Neuronal stem cell (in vitro differentiated cells): ENCODE measurements at regions not wholly inside any gene's neighbourhood (a gene's known extent, or its start where the extent isn't known, plus 50 kb on each side); places are given as distances from the start of the nearest gene placed in this dataset.

Experiments
- DNase-seq: peaks from one replicate; pipeline ENCODE4 v3.0.0-alpha.2; 2013; ENCODE audit warnings: low spot score
- H2AFZ ChIP-seq: one replicate; pipeline ENCODE4 v1.6.1; 2013; ENCODE audit warnings: mild to moderate bottlenecking, low read length, inconsistent platforms
- H2AK5ac ChIP-seq: 2 replicates; pipeline ENCODE4 v1.6.1; 2013; ENCODE audit warnings: low read depth, mild to moderate bottlenecking, inconsistent platforms, low read length, moderate library complexity, mixed read lengths
- H2BK120ac ChIP-seq: 2 replicates; pipeline ENCODE4 v1.6.1; 2013; ENCODE audit warnings: low read depth, mild to moderate bottlenecking, inconsistent platforms, low read length, moderate library complexity, mixed read lengths
- H2BK12ac ChIP-seq: one replicate; pipeline ENCODE4 v1.6.1; 2013; ENCODE audit warnings: low read length, inconsistent platforms
- H2BK15ac ChIP-seq: 2 replicates; pipeline ENCODE4 v1.6.1; 2013; ENCODE audit warnings: mild to moderate bottlenecking, low read length, inconsistent platforms, mixed read lengths
- H2BK5ac ChIP-seq: one replicate; pipeline ENCODE4 v1.6.1; 2013; ENCODE audit warnings: inconsistent platforms, mild to moderate bottlenecking, low read length, moderate library complexity
- H3K14ac ChIP-seq: one replicate; pipeline ENCODE4 v1.6.1; 2013; ENCODE audit warnings: low read length, inconsistent platforms
- H3K18ac ChIP-seq: 2 replicates; pipeline ENCODE4 v1.6.1; 2013; ENCODE audit warnings: low read length, inconsistent platforms
- H3K23ac ChIP-seq: 2 replicates; pipeline ENCODE4 v1.6.1; 2013; ENCODE audit warnings: low read depth, mild to moderate bottlenecking, mixed read lengths, low read length, inconsistent platforms; ENCODE audit not compliant: poor library complexity
- H3K27ac ChIP-seq: replicated peaks from 3 replicates; pipeline ENCODE4 v1.5.1; 2013; ENCODE audit warnings: low read length, inconsistent platforms
- H3K27me3 ChIP-seq, 3 experiments: 2 replicates each; pipeline ENCODE4 v1.6.1; 2013; ENCODE audit warnings: low read length in 3 of 3, mild to moderate bottlenecking in 2 of 3, inconsistent platforms in 1 of 3, low read depth in 1 of 3, mixed read lengths in 1 of 3, moderate library complexity in 1 of 3; ENCODE audit not compliant: control insufficient read depth in 3 of 3, insufficient read depth in 3 of 3
- H3K36me3 ChIP-seq, 2 donors: replicated peaks in 1 of 2; 2 replicates each; pipeline ENCODE4 v1.6.1; 2013; ENCODE audit warnings: low read length in 2 of 2; ENCODE audit not compliant: control insufficient read depth in 2 of 2, insufficient read depth in 2 of 2
- H3K4ac ChIP-seq: 2 replicates; pipeline ENCODE4 v1.6.1; 2013; ENCODE audit warnings: inconsistent platforms, mild to moderate bottlenecking, low read length, moderate library complexity
- H3K4me1 ChIP-seq, 2 donors: 1 replicate in 1 of 2; 2 replicates in 1 of 2; pipeline ENCODE4 v1.6.1; 2013; ENCODE audit warnings: low read length in 2 of 2, low read depth in 1 of 2; ENCODE audit not compliant: control insufficient read depth in 2 of 2, insufficient read depth in 1 of 2
- H3K4me2 ChIP-seq: one replicate; pipeline ENCODE4 v1.6.1; 2013; ENCODE audit warnings: mild to moderate bottlenecking, low read length, inconsistent platforms; ENCODE audit not compliant: insufficient read depth, poor library complexity, severe bottlenecking
- H3K4me3 ChIP-seq, 2 donors: 2 replicates each; pipeline ENCODE4 v1.5.1; 2013; ENCODE audit warnings: low read length in 2 of 2, mild to moderate bottlenecking in 2 of 2, inconsistent platforms in 1 of 2, moderate library complexity in 1 of 2
- H3K79me1 ChIP-seq: one replicate; pipeline ENCODE4 v1.6.1; 2013; ENCODE audit warnings: low read depth, mild to moderate bottlenecking, inconsistent platforms, low read length, moderate library complexity
- H3K9ac ChIP-seq: one replicate; pipeline ENCODE4 v1.6.1; 2013; ENCODE audit warnings: mild to moderate bottlenecking, low read depth, low read length, inconsistent platforms; ENCODE audit not compliant: poor library complexity
- H3K9me3 ChIP-seq, 2 donors: replicated peaks in 1 of 2; 2 replicates each; pipeline versions ENCODE3 to v1.6.1; 2013; ENCODE audit warnings: low read length in 2 of 2, mild to moderate bottlenecking in 2 of 2, inconsistent platforms in 1 of 2, low read depth in 1 of 2, mixed read lengths in 1 of 2, moderate library complexity in 1 of 2; ENCODE audit not compliant: control insufficient read depth in 2 of 2, insufficient read depth in 1 of 2
- H4K8ac ChIP-seq: one replicate; pipeline ENCODE4 v1.6.1; 2013; ENCODE audit warnings: low read depth, mild to moderate bottlenecking, inconsistent platforms, low read length, moderate library complexity
- H4K91ac ChIP-seq: one replicate; pipeline ENCODE4 v1.6.1; 2013; ENCODE audit warnings: low read length, low read depth, mild to moderate bottlenecking, inconsistent platforms; ENCODE audit not compliant: poor library complexity
- WGBS, 2 donors: extraction: QIAGEN DNeasy Blood & Tissue Kit; methylation state at CpG; one replicate each; pipeline ENCODE4 v1.1.7; 2013; ENCODE audit warnings: missing lambda C conversion rate in 2 of 2, mixed read lengths in 1 of 2; ENCODE audit not compliant: insufficient read length in 2 of 2, insufficient replicate concordance in 1 of 2; ENCODE audit errors: extremely low coverage in 2 of 2; 5-methylcytosine and 5-hydroxymethylcytosine counted together

GRCh38 chr6:19536838-19537237, 300.3 kb upstream of the ID4 start:
- Histone ChIP-seq H3K4ac (no peak overlapping the region), H3K27ac (no peak overlapping the region)
- no CpG with 5 or more reads among the region's 3 CpGs for WGBS, 2 donors

DNA sequence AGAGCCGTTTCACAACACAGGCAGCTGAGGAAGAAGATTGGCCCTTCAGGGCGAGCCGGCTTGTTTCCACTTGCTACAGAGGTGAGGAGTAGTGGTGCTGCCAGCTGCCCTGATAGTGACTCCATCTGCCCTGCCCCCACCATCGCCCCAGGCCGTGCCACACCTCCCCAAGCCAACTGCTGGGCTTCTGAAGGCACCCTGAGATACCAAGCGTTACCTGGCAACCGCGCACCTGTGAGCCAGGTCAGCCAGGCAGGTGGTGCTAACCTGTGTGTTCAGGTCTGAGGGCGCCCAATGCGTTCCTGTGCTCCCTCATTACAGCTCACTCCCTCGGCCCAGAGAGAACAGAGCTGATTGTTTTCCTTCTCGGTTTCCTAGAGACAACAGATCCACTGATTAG, 299.1 kb upstream of the ID4 start:
- no CpG with 5 or more reads among the region's 12 CpGs for WGBS, 2 donors
- Histone ChIP-seq H3K14ac (peak overlapping the region; percentile 21), H3K36me3 (no peaks in the 10 kb centered on the region), H3K9ac (no peak overlapping the region), H4K91ac (no peak overlapping the region), H3K4ac (no peak overlapping the region), H2BK12ac (no peak overlapping the region), H3K27ac (no peak overlapping the region), H2BK120ac (no peak overlapping the region), H2BK5ac (no peak overlapping the region), H3K23ac (peak overlapping the region; percentile 63), H4K8ac (peak overlapping the region; percentile 92), H2BK15ac (peak overlapping the region; percentile 81), H3K4me3 (no peak overlapping the region), H2AFZ (no peak overlapping the region), H3K4me2 (no peak overlapping the region), H3K79me1 (no peaks in the 10 kb centered on the region), H2AK5ac (peak overlapping the region; percentile 89), H3K9me3 (peaks cover 0 to 6% of the 10 kb centered on the region in 2 donors), H3K4me1 (no peaks in the 10 kb centered on the region), H3K27me3 (no peaks in the 10 kb centered on the region), H3K18ac (peak overlapping the region; percentile 84)
- DNase-seq, result no peak

More at GRCh38 chr6:19536838-19537237, 300.3 kb upstream of the ID4 start:
- H2BK5ac ChIP-seq, result no peak overlapping the region
- no peak overlapping the region for H3K4me2 ChIP-seq
- no peak overlapping the region for H2AFZ ChIP-seq
- H3K79me1 ChIP-seq, result no peaks in the 10 kb centered on the region
- no peak overlapping the region for H4K8ac ChIP-seq
- no peak overlapping the region for H2AK5ac ChIP-seq
- H2BK15ac ChIP-seq, result no peak overlapping the region
- H2BK120ac ChIP-seq, result no peak overlapping the region
- no peak overlapping the region for H3K4me3 ChIP-seq
- H3K9me3 ChIP-seq, result peaks cover 0 to 6% of the 10 kb centered on the region in 2 donors
- no peak overlapping the region for H3K23ac ChIP-seq
- H3K14ac ChIP-seq, result no peak overlapping the region
- no peaks in the 10 kb centered on the region for H3K27me3 ChIP-seq
- no peaks in the 10 kb centered on the region for H3K4me1 ChIP-seq
- H3K18ac ChIP-seq, result no peak overlapping the region
- no peak overlapping the region for H4K91ac ChIP-seq
- H3K36me3 ChIP-seq, result no peaks in the 10 kb centered on the region
- no peak overlapping the region for H2BK12ac ChIP-seq
- H3K9ac ChIP-seq, result no peak overlapping the region
- no peak for DNase-seq

DNA sequence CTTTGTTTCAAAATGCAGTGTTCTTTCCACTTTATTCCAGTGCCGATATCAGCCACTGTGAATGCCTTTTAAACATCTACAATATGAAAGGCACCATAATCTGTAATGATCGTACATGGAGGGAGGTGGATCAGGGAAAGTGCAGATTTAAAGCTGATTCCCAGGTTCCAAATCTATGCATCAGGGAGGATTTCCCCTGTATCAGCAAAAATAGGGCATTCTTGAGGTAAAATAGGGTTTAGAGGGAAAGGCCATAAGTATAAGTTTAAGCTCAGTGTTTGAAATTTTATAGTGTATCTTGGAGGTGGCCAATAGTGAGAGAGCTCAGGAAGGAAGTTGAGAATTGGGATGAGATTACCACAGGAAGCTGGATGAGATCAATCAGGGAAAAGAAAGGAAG, 289.7 kb upstream of the ID4 start:
- Histone ChIP-seq H3K14ac (no peak overlapping the region), H3K18ac (no peak overlapping the region), H3K4me2 (no peak overlapping the region), H2AK5ac (no peak overlapping the region), H3K4me1 (no peaks in the 10 kb centered on the region), H3K27me3 (no peaks in the 10 kb centered on the region), H3K4me3 (no peak overlapping the region), H2BK120ac (no peak overlapping the region), H3K4ac (no peak overlapping the region), H2BK5ac (no peak overlapping the region), H3K36me3 (no peaks in the 10 kb centered on the region), H3K9ac (no peak overlapping the region), H4K8ac (no peak overlapping the region), H2BK15ac (no peak overlapping the region), H3K27ac (no peak overlapping the region), H3K9me3 (no peaks in the 10 kb centered on the region), H2BK12ac (no peak overlapping the region), H2AFZ (no peak overlapping the region), H4K91ac (no peak overlapping the region), H3K23ac (no peak overlapping the region), H3K79me1 (no peaks in the 10 kb centered on the region)
- no CpG with 5 or more reads among the region's 2 CpGs for WGBS, 2 donors
- DNase-seq, result no peak

DNA sequence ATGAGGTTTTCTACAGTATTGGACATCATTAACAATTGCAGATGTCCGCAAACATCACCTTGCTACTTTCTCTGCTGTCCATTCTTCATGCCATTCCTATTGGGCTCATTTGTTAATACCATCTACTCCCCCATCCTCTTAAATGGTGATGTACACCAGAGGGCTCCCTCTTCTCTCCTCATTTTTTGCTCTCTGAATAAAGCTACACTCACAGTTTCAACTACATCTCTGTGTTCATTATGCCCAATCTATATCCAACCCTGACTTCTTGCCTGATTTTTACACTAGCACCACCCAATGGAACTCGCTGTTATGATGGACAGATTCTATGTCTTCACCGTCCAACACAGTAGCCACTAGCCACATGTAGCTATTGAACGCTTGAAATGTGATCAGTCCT, 288.1 kb upstream of the ID4 start:
- Histone ChIP-seq H3K4me3 (no peak overlapping the region), H3K14ac (no peak overlapping the region), H3K9ac (no peak overlapping the region), H3K9me3 (no peaks in the 10 kb centered on the region), H2AFZ (no peak overlapping the region), H2AK5ac (no peak overlapping the region), H2BK120ac (no peak overlapping the region), H3K18ac (no peak overlapping the region), H4K8ac (no peak overlapping the region), H2BK5ac (no peak overlapping the region), H4K91ac (no peak overlapping the region), H3K23ac (no peak overlapping the region), H3K79me1 (no peaks in the 10 kb centered on the region), H3K36me3 (no peaks in the 10 kb centered on the region), H3K4me1 (no peaks in the 10 kb centered on the region), H3K27me3 (no peaks in the 10 kb centered on the region), H2BK12ac (no peak overlapping the region), H2BK15ac (no peak overlapping the region), H3K4me2 (no peak overlapping the region), H3K27ac (no peak overlapping the region), H3K4ac (no peak overlapping the region)
- DNase-seq, result no peak
- no CpG with 5 or more reads among the region's 4 CpGs for WGBS, 2 donors
